Embryonic facial prominence (tissue), 1 donor: ENCODE measurements at regions not wholly inside any gene's neighbourhood (a gene's known extent, or its start where the extent isn't known, plus 50 kb on each side); places are given as distances from the start of the nearest gene placed in this dataset.
"Not testable (repeated sequence)": the region's sequence is repeated elsewhere in the genome, so short reads cannot be mapped to it uniquely, and the experiment has no call there.

ENCODE experiments used
- DNase-seq: peaks from one replicate; pipeline ENCODE4 v3.0.0-alpha.2; 2016; ENCODE audit errors: extremely low spot score

- no peak for DNase-seq
These were observed 785.6 kb upstream of the CDH8 start for GRCh38 chr16:62821824-62822223.

DNA sequence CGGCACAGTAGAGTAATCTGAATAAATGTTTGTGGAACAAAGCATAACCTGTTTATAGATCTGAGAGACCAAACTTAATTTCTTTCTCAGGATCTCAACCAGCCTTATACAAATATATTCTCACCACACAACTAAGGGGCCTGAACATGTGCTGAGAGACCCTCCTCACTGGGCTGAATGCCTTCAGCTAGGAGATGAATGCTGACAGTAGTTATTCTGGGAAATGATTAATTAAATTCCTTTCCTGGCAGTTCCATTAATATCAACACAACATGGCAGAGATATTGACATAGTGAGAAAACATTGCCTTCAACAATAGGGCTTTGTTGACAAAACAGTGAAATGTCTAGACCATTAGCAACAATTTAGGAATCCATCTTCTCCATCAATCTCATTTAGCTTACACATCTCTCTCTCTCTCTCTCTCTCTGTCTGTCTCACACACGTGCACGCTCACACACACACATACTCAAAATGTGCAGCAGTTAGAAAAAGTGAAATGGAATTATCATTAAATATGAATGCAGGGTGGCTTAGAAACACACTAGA lies 780.8 kb upstream of the CDH8 start:
- no peak for DNase-seq

- no peak for DNase-seq
These were observed 778.7 kb upstream of the CDH8 start for GRCh38 chr16:62814891-62815290.

- DNase-seq = no peak
These were observed 769.1 kb upstream of the CDH8 start for GRCh38 chr16:62805221-62805857.

DNA sequence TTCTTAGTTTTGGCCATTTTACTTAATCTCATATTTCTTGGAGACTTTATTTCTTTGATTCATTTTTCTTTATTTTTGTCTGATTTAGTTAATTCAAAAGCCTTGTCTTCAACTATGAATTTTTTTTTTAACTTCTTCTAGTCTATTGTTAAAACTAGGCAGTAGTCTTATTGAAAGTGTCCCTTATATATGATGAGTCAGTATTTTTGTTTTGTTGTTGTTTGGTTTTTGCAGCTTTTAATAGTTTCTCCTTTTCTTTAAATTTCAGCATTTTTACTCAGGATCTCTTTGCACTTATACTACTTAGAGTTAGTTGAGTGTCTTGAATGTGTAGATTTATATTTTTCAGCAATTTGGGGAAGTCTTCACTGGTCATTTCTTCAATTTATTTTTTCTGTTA lies 758.5 kb upstream of the CDH8 start:
- DNase-seq = no peak

DNA sequence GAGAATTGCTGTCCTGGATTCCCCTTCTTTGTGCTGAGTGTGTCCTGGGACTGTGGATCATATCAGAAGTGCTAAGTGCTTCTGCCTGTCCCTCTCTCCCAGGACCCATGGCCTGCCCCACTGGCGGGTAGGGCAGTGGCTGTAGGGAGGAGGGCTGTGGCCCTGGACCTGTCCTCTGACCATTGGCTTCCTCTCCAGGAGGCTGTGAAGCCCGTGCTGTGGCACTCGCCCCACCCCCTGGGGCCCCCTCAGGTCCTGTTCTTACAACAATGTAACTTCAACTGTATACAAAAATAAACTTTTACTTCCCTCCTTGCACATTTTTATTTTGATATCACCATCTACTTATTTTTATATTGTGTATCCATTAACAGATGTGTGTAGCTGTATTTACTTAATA lies 743.8 kb upstream of the CDH8 start:
- DNase-seq = not testable (repeated sequence)

GRCh38 chr16:62764572-62764971 lies 728.3 kb upstream of the CDH8 start:
- DNase-seq = no peak

- DNase-seq = no peak
These were observed 724.2 kb upstream of the CDH8 start for GRCh38 chr16:62760398-62760797.

DNA sequence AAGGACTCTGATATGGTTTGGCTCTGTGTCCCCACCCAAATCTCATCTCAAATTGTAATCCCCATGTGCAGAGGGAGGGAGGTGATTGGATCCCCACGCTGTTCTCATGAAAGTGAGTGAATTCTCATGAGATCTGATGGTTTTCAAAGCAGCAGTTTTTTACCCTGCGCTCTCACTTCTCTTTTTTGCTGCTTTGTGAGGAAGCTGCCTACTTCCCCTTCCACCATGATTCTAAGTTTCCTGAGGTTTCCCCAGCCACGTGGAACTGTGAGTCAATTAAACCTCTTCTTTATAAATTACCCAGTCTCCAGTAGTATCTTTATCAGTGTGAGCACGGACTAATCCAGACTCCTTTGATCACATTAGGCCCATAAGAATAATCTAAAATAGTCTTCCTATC lies 719.7 kb upstream of the CDH8 start:
- no peak for DNase-seq

- DNase-seq = no peak
These were observed 716.6 kb upstream of the CDH8 start for GRCh38 chr16:62752854-62753253.

DNA sequence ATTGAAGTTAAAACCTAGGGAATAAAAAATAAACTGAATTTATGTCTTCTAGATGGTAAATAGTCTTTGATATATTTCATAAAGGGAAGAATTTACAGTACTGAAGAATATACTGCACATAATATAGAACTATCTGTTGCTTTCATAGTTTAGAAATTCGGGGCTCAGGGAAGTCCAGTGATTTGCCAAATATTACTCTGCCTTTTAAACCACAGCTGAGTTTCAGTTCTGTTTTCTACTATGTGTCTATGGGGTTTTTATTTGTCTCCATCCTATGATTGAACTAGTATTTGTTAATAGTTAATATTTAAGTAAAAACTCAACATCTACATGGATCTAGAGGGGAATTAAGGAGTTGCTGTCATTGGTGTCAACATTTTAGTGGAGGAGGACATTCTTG lies 715.0 kb upstream of the CDH8 start:
- no peak for DNase-seq

GRCh38 chr16:62741692-62742091 lies 705.5 kb upstream of the CDH8 start:
- no peak for DNase-seq

DNA sequence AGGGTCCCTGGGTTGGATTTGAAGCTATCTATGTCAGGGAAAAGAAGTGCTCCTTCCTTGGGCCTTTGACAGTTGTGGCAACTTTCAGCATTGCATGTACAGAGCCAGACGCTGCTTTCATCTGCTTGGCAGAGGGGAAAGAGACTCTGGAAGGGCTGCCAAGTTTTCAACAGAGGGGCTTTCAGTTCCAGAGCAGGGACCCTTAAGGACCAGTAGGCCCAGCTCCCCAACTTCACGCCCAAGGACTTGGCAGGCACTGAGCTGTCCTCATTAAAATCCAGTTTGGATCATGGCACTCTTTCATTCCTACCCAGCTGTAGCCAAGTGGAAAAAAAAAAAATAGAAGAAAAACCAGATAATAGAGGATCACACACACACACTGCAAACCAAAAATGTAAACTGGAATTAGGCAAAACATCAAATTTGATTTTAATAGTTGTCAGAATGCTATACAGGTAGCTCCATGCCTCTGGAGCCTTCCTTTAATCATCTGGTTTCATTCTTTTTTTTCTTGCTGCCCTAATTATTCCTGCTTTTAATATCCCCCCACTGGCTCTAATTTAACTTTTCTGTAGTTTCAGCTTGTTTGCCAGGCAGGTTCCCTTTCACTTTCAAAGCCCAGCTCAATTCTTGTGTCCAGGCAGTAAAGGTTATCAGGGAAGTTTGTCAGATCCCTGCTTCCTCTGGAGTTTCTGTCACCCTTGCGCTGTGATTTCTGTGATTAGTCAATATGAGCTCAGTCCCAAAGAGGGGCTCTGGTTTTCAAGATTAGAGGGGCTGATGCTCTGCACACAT lies 702.6 kb upstream of the CDH8 start:
- DNase-seq = no peak

DNA sequence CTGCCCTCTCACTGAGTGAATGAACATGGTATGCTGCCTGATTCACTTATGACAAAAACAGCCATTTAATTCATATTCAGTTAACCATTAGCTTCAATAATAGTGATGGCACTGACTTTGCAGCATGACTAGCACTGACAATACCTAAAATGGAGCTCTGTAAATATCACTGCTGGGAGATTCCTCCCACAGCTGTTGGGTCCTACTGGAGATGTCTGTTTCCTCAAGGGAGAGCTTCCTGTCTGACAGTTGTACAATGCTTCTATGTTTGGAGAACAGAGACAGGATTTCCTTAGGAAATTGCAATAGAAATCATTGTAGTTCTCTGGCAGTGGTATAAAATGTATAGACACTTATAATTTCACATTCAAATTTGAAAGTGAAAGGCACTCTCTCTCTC lies 695.9 kb upstream of the CDH8 start:
- no peak for DNase-seq

DNA sequence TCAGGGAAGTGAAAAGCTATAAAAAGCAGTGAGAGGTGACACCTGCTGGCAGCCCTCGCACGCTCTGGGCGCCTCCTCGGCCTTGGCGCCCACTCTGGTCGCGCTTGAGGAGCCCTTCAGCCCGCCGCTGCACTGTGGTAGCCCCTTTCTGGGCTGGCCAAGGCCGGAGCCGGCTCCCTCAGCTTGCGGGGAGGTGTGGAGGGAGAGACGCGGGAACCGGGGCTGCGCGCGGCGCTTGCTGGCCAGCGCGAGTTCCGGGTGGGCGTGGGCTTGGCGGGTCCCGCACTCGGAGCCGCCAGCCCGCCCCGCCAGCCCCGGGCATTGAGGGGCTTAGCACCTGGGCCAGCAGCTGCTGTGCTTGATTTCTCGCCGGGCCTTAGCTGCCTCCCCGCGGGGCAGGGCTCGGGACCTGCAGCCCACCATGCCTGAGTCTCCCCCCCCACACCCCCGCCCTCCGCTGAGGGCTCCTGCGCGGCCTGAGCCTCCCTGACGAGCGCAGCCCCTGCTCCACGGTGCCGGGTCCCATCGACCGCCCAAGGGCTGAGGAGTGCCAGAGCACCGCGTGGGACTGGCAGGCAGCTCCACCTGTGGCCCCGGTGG lies 688.5 kb upstream of the CDH8 start:
- DNase-seq = not testable (repeated sequence)

DNA sequence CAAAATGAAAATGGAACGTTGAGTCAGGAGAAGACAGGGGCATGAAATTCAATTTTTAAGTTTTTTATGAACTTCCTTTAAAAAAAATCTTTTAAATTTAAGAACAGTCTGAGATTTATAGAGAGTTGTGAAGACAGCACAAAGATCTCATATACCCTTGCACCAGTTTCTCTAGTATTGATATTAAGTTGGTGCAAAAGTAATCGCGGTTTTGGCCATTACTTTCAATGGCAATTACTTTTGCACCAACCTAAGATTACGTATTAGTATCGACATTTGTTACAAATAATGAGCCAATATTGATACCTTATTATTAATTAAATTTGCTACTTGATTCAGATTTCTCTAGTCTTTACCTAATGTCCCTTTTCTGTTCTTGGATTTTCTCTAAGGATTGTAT lies 684.4 kb upstream of the CDH8 start:
- no peak for DNase-seq

- no peak for DNase-seq
These were observed 680.8 kb upstream of the CDH8 start for GRCh38 chr16:62717026-62717425.

DNA sequence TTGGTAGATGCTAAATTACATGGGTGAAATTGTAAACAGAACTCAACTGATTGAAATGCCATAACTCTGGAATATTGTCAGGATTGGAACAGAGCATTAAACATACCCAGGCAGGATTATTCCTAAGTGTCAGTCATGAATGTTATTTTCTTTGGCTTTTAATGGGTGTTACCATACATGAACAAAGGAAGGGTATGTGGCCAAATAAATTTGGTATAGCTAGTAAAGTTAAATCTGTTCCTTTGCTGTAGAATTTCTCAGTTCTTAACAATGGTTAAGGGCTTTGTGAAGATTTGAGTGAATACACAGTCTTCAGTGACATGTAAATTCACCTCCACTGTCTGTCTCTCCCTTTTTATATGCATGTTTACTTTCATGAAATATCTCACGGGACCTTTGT lies 679.5 kb upstream of the CDH8 start:
- DNase-seq = no peak

GRCh38 chr16:62712566-62712965 lies 676.3 kb upstream of the CDH8 start:
- DNase-seq = no peak

DNA sequence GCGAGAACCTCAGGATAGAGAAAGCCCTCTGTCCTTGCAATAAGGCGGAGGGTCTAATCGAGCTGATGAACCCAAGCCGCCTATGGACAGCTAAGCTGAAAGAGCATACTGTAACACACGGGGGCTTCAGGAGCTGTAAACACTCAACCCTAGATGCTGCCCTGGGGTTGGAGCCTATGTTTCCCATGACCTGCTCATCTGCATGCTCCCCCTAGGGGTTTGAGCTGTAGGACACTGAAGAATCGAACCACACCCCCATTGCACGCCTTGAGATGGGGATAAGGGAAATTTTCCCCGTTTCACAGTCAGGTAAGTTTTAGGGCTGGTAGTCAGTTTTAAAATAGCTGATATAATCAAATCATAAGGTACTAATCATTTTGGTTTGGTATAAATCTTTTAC lies 675.6 kb upstream of the CDH8 start:
- no peak for DNase-seq

- no peak for DNase-seq
These were observed 673.6 kb upstream of the CDH8 start for GRCh38 chr16:62709794-62710193.

DNA sequence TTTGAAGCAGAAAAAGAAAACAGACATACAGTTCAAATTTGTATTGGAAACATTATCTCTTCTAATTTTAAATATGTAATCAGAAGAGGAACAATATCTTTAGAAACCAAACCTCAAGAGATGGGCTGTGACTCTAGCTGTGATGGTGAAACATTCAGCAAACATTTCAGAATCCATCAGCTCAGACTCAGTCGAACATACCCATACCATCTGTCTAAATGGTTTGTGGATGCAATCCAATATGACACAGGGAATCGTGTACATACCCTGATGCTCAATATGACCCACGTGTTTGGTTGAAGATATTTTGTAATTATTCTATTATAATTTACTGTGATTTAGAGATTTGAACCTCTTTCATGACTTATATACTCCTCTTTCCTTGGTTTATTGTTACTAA lies 665.2 kb upstream of the CDH8 start:
- no peak for DNase-seq
